NCI-H146 (cell line): ENCODE measurements at regions not wholly inside any gene's neighbourhood (a gene's known extent, or its start where the extent isn't known, plus 50 kb on each side); places are given as distances from the start of the nearest gene placed in this dataset.
A peak's percentile ranks its signal among the peaks of the same experiment; 100 is the strongest.
"Not testable (repeated sequence)": the region's sequence is repeated elsewhere in the genome, so short reads cannot be mapped to it uniquely, and the experiment has no call there.

Source experiments
- DNase-seq: peaks from one replicate; lab custom pipeline; 2025; lab: John Stamatoyannopoulos, UW

DNA sequence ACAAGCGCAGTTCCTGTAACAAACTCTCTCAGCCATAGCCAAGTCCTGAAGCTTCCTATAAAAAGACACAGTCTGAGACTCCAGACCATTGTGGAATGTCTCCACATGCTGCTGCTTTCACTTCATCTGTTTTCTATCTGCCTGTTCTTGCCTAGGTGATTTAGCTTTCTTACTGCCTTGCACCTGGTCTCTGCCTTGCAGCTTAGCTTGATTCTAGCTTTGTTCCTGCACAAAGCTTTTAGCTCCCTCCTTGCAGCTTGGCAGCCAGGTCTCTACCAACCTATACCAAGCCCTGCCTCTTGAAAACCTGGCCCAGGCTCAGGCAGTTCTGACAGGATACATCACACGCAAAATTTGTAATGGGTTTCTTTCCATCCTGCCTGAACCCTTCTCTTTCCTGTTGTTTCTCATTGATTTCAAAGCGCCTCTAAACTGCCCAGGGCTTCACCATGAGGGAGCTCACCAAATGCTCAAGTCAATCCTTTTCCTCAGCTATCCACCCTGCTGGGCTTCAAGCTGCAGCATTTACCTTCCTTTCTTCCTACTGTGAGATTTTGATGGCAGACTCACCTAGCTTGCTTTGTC lies 941.3 kb upstream of the NXPH2 start:
- peak; percentile 80 for DNase-seq

DNA sequence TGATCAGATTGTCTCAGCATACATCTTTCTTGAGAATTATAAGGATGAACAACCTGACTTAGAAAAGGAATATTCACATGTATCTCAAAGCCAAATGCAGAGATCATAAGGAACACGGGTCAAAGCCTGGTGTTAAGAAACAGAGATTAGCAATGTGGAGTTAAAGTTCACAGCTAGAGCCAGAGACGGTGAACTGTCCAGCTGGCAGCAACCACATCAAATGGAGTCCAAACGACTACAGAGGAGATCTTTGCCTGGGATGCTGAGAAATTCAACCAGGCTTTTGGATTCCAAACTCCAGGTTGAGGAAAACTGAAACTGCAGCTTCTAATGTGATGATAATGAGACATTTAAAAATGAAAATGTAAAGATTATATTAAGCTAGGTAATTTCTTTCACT lies 939.9 kb upstream of the NXPH2 start:
- no peak for DNase-seq

DNA sequence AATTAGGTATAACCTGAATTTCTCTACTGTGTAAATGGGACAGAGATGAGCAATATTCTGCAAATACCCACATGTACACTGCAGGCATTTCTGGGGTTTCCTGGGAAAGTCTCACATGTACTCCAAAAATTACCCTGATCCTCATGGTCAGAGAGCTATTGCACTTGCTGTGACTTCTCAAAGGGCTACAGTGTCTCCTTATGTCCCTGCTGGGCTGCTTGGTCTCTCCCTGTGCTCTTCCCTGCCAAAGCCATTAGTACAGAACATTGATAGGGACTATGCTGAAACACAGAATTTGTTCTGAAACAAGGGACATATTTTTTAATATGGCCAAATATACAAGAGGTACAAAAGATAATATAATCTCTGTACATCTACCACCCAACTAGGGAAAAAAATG lies 924.4 kb upstream of the NXPH2 start:
- DNase-seq, result no peak

DNA sequence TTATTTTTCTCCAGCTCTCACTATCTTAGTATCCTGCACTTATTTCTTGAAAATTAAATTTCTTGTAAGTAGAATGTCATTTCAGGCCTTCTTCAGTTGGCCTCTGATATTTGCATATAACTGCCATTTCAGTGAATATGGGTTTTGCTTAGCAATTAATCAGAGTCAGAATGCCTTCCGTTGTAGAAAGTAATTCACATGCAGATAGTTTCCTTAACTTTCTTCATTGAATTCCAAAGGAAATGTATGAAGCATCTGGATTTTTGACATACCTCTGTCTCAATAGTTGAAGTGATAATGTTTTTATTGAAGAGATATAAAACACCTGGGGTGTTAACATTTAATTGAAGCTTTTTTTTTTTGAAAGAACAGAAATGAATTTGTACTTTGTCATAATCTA lies 914.1 kb upstream of the NXPH2 start:
- no peak for DNase-seq

DNA sequence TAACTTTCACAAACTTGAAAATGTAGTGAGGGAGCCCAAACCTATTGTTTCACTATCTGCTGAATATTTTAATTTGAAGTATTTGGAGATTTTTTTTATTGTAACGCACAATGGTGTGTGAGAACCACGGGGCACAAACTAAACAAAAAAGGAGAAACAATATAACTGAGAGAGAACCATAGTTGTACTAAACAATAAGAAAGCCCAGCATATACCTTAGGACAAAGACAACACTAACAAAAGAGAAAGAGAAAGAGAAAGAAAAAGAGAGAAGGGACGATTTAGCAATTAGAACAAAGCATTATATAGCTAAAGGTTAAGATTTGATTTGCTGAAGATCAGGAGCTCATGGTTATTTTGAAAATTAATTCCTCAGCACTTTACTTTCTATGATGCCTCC lies 906.0 kb upstream of the NXPH2 start:
- no peak for DNase-seq

DNA sequence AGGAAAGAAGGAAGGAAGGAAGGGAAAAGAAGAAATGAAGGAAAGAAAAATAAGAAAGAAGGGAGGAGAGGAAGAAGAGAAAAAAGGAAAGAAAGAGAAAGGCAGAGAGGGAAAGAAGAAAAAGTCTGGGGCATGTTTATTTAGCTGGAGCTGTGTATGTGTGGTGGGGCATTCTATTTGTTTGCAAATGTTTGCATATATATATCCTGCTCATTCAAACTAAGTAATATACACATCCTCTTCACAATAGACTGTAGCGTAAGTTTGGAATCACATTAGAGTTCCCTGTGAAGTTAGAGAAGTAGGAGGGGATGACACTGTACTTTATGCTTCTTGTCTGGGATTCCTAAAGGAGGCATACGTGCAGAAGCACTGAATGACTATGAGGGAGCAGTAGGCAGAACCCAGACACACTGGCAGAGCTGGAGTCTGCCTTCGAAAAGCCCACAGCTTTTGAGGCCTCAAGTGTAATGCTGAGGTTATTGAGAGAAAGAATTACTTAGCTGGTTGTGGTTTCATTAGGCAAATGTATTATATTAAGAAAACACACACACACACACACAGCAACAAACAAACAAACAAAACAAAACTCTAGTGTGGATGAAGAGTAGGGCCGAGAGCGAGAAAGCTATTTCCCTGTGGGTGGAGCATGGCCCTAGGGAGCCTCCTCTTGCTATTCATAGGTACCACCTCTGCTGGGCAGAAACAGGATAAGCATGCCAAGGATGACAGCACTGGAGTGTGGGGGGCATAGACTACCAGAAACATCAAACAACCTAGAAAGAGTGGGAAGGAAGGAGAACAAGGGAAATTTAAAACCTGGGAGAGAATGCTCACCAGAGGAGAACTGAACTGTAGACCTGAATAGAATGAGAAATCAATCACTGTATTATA lies 905.1 kb upstream of the NXPH2 start:
- DNase-seq, result no peak

DNA sequence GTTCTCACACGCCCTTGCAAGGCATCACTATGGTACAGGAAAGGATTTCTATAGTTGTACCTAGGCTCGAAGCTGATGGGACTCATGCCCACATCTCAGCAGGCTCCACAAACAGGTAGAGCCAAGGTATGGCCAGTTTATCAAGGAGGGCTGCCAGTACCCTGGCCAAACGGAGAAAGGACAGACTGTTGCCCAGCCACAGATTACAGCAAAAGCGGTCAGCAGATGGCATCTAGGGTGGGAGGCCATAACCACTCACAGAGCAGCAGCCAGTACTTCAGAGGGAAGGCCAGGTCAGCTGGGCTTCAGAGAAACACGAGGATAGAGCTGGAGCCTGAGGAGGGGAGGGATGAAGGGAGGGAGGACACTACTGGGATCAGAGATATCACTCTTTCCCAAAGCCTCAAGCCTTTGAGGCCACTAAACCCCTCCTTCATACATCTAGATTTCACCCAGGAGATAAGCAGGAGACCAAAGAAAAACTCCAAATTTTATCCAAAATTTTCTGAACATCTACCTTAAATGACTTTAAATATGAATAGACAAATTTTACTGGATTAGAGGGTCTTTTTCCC lies 904.2 kb upstream of the NXPH2 start:
- no peak for DNase-seq

DNA sequence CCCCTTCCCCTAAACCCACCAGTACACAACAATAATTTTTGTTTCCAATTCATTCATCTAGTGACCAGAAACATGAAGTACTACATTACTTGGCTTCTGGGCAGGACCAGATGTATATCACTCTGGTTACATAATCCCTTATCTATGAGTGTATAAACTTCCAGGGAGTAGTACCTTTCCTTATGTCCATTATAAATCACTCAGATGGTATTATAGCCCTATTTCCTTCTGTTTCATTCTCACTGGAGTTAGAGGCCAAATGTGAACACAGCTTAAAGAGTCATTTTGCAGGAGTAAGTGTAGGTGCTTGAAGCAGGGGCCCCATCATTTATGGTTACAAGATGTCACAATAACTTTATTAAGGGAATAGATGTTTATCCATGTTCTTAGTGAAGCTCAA lies 894.4 kb upstream of the NXPH2 start:
- DNase-seq, result no peak

DNA sequence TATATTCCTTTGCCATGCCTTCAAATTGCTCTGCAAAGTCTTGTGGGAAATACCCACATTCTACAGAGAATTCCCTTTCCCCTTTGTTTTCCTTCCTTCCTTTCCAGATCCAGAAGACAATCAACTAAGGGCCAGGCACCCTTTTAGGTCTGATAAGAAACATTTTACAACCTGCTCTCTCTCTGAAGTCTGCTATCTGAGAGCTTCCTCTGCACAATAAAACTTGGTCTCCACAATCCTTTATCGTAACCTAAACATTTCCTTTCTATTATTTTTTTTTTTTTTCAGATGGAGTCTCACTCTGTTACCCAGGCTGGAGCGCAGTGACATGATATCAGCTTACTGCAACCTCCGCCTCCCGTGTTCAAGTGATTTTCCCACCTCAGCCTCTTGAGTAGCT lies 893.3 kb upstream of the NXPH2 start:
- DNase-seq, result not testable (repeated sequence)

DNA sequence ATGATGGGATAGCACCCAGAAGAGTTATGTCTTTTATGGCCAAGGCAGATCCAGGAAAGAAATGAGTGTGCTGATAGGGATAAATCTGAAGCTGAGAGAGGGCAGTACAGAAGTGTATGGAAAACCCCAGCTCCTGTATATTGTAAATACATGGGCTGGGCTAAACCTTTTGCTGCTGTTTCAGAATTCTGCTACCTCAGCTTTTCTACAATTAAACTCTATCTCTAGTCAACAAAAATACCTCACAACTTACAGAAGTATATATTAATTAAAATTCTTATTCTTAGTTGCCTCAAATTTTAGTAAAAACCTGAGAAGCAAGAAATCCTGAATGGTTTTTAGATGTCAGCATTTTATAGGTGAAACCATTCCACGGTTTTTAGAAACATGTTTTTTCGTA lies 889.5 kb upstream of the NXPH2 start:
- DNase-seq, result no peak

DNA sequence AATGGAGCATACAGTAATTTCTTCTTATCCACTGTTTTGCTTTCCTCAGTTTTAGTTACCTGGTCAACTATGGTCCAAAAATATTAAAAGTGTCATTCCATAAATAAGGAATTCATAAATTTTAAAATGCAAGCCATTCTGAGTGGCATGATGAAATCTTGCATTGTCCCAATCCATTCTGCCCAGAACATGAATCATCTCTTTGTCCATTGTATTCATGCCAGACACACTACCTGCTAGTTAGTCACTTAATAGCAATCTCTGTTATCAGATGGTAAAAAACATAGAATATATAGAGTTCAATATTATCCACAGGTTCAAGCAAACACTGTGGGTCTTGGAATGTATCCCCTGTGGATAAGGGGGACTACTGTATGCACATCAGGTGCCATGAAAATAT lies 872.2 kb upstream of the NXPH2 start:
- DNase-seq, result no peak

DNA sequence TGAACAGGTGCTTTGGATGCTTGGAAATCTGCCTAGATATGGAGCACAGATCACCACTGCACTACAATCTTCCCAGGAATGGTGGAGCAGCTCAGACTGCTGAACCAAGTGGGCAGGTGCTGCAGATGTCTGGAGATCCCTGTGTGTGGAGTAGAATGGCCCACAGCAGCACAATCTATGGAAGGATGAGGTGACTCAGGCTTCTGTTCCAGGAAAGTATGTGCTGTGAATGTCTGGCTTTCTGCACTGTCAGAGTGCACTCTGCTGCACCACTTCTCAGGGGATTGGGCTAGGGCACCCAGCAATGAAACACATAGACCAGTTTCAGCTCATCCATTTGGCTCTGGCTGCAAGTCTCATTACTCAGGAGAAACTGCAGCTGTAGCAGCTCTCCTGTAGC lies 865.4 kb upstream of the NXPH2 start:
- peak; percentile 27 for DNase-seq

DNA sequence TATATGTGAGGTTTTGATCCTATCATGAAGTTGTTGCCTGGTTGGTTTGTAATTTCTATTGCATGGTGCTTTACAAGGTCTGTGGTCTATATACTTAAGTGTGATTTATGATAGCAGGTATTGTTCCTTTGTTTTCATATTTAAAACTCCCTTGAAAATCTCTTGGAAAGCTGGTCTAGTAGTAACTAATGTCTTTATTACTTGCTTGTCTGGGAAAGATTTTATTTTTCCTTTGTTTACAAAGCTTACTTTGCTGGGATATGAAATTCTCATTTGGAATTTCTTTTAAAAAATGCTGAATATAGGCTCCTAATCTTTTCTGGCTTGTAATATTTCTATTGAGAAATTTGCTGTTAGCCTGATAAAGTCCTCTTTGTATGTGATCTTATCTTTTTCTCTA lies 862.9 kb upstream of the NXPH2 start:
- DNase-seq, result no peak

DNA sequence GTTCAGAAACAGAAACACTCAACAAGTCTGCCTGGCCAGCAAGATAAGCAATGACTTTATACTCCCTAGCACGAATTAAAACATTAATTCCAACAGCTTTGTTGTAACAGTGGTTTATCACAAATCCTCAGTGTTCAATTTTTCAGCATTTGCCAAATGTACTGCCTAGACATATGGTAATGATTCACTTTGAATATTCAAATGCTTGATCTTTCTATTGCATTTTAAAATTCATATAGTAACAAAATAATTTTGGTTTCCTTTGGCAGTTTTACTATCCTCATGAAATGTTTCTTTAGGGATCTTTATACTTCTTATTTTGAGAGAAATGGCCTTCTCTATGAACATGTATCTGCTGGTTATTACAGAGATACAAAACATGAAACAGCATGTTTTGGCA lies 851.8 kb upstream of the NXPH2 start:
- no peak for DNase-seq

DNA sequence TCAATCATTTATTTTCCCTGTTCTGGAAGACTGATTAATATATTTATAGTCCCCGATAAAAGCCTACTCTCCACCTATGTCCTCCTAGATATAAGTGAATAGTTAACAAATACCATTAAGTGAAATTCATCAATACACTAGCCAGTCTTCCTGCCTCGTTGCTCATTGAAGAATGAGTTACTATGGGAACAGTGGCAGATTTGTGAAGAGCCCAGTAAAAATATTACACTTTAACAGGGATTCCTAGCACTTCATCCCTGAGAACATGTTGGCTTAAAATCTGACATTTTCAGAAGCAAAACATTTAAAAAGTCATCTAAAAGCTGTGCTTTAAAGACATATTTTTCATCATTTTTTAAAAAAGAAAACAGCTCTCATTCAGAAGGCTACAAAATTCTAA lies 848.7 kb upstream of the NXPH2 start:
- no peak for DNase-seq

DNA sequence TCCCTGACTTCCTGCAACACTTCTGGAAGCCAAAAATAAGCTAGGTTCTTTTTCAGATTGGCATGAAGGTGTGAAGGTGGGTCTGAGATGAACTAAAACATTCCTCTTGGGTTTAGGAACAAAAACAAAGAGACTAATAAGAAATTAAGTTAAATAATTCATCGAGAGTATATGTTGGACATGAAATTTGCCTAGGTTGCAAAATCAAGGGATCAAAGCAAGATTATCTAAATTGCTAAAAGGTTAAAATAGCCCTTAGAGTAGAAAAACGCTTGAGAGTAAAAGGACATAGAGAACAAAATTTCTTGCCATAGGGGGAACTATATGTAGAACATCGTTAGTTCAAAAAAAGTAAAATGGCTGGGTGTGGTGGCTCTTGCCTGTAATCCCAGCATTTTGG lies 845.9 kb upstream of the NXPH2 start:
- no peak for DNase-seq

DNA sequence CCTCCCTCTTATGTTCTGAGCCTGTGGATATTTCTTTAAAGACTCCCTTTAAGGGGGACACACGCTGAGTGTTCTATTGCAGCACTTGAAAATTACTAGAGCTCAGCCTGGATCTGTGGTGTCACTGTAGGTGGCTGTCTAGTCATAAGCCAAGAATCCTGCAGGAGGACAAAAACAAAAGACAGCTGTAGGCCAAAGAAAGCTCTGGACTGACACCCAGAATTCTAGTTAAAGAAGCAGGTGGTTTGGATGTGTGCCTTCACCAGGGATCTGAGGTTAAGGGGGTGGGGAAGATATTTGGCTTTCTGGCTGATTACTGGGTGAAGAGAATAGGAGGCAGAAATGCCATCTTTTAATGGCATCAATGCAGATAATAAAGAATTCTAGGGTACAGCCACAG lies 842.5 kb upstream of the NXPH2 start:
- peak; percentile 9 for DNase-seq

DNA sequence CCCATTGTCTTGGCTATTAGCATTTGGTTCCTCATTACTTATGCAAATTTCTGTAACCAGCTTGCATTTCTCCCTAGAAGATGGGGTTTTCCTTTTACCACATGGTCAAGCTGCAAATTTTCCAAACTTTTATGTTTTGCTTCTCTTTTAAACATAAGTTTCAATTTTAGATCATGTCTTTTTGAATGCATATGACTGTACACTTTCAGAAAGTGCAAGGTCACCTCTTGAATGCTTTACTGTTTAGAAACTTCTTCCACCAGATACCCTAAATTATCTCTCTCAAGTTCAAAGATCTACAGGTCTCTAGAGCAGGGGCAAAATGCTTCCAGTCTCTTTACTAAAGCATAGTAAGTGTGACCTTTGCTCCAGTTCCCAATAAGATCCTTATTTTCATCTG lies 837.6 kb upstream of the NXPH2 start:
- DNase-seq, result no peak

DNA sequence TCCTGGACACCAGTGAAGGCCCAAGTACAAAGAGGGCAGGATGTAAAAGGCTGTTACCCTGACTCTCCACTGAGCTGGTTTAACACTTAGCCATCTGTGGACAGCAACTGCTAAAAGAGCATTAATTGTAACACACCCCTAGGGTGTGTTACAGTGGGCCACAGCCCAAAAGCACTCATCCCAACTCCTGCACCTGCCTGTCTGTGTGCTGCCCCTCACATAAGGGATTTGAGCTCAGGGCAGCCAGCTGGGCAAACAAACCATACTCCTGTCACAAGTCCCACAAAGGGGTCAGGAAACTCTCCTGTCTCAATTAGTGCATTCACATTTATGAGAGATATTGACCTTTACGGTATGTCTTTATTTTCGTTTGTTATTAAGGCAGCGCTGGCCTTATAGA lies 833.1 kb upstream of the NXPH2 start:
- peak; percentile 99 for DNase-seq

DNA sequence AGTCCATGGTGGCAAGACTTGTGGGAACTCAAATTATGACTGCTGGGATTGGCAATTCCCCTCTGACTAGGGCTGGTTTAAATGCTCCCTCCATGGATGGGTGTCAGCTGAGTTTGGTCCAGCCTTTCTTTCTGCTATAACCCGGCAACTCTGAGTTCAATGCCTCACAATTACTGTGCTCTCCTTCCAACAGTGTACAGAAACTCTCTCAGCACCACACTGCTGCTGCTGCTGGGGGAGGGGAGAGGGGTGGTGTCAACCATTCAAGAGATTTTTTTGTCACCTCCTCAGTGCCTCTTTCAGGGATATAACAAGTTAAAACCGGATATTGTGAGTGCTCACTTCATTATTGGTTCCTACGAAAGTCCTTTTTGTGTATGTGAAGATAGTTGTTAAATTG lies 830.3 kb upstream of the NXPH2 start:
- no peak for DNase-seq

DNA sequence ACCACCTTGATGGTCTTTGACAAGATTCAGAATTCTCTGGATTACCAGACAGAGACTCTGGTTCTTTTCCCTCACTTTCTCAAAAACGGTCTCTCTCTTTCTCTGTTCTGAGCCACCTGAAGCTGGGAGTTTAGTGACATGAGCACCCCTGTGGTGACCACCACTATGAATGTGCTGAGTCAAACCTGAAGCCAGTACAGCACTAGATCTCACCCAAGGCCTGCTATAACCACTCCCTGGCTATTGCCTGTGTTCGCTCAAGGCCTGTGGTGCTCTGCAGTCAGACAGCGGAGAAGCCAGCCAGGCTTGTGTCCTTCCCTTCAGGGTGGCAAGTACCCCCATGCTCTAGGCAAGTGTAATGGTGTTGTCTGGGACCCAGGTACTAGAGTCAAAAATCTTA lies 828.9 kb upstream of the NXPH2 start:
- DNase-seq, result no peak

DNA sequence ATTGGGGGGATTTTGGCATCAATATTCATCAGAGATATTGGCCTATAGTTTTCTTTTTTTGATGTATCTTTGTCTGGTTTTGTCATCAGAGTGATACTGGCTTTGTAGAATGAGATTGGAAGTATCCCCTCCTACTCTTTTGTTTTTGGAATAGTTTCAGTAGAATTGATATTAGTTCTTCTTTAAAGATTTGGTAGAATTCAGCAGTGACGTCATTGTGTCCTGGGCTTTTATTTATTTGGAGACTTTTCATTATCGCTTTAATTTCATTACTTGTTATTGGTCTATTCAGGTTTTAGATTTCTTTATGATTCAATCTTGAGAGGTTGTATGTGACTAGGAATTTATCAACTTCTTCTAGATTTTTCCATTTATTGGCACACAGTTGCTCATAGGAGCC lies 825.5 kb upstream of the NXPH2 start:
- DNase-seq, result no peak

DNA sequence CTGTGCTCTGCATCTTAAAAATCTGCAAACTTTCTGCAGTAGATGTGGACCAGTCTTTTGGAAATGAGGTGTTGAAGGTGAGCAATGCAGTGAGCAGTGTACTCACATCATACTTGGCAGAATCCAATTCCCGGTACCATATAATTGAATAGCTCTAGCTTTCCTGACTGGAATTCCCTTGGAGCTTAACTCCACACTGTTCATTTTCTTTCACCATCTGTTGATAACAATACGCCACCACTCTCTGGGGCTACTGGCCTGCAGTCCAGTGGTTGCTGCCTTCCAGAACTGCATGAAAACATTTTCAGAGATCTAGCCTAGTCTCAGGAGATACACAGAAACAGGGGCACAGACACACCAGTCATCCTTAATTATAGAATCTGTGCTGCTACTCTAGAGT lies 820.0 kb upstream of the NXPH2 start:
- DNase-seq, result peak; percentile 5

DNA sequence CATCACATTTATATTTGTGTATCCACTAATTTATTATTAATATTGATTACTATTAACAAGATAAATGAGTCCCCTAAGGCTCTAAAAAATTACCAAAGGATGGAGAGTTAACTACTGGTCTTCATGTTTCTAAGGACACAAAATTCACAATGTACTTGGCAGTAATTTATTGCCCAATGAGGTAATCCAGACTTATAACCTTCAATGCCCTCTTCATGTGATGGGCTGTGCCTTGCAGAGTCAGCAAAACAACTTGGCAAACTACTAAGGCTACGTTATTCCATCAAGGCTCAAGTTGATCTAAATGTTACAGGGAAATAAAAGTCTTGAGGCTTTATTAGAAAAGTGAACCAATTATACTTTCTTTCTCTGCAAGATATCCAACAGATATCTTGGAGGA lies 804.9 kb upstream of the NXPH2 start:
- DNase-seq, result no peak
